Kidney epithelial cell (primary cell): ENCODE measurements at regions not wholly inside any gene's neighbourhood (a gene's known extent, or its start where the extent isn't known, plus 50 kb on each side); places are given as distances from the start of the nearest gene placed in this dataset.

Experiments used
- DNase-seq: peaks from one replicate; pipeline ENCODE4 v3.0.0-alpha.2; 2010; ENCODE audit warnings: low read depth
- H3K27me3 ChIP-seq: 2 replicates; pipeline ENCODE4 v1.6.0; 2011; ENCODE audit warnings: low read length; ENCODE audit not compliant: control insufficient read depth, insufficient read depth
- H3K36me3 ChIP-seq: 2 replicates; pipeline ENCODE4 v1.5.1; 2011; ENCODE audit warnings: low read length; ENCODE audit not compliant: control insufficient read depth, insufficient read depth
- H3K4me3 ChIP-seq: 2 replicates; pipeline ENCODE4 v1.5.1; 2011; ENCODE audit warnings: low read depth, mild to moderate bottlenecking, control low read depth, low read length
- TF ChIP-seq, protein P1 (sequence below): IDR thresholded peaks from 2 replicates; pipeline ENCODE4 v1.5.1; 2011; ENCODE audit warnings: mild to moderate bottlenecking, moderate library complexity, low read length, control low read depth, inconsistent platforms; ENCODE audit not compliant: insufficient read depth, poor library complexity, severe bottlenecking

DNA sequence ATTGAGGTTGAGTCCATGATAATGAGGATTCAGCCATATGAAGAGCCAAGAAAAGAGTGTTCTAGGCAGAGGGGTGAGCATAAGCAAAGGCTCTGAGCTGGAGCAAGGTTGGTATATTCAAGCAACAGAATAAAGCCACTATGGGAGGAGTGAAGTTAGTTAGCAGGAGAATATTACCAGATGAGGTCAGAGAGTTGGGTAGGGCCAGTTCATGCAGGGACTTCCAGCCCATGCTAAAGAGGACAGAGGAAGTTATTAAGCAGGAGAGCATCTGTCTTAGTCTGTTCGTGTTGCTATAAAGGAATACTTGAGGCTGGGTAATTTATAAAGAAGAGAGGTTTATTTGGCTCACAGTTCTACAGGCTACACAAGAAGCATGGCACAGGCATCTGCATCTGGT lies 57.1 kb upstream of the ATG10 start:
- Histone ChIP-seq H3K36me3 (no peaks in the 10 kb centered on the region), H3K4me3 (no peak overlapping the region), H3K27me3 (no peaks in the 10 kb centered on the region)
- TF ChIP-seq, protein P1, sequence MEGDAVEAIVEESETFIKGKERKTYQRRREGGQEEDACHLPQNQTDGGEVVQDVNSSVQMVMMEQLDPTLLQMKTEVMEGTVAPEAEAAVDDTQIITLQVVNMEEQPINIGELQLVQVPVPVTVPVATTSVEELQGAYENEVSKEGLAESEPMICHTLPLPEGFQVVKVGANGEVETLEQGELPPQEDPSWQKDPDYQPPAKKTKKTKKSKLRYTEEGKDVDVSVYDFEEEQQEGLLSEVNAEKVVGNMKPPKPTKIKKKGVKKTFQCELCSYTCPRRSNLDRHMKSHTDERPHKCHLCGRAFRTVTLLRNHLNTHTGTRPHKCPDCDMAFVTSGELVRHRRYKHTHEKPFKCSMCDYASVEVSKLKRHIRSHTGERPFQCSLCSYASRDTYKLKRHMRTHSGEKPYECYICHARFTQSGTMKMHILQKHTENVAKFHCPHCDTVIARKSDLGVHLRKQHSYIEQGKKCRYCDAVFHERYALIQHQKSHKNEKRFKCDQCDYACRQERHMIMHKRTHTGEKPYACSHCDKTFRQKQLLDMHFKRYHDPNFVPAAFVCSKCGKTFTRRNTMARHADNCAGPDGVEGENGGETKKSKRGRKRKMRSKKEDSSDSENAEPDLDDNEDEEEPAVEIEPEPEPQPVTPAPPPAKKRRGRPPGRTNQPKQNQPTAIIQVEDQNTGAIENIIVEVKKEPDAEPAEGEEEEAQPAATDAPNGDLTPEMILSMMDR = no peak
- no peak for DNase-seq

DNA sequence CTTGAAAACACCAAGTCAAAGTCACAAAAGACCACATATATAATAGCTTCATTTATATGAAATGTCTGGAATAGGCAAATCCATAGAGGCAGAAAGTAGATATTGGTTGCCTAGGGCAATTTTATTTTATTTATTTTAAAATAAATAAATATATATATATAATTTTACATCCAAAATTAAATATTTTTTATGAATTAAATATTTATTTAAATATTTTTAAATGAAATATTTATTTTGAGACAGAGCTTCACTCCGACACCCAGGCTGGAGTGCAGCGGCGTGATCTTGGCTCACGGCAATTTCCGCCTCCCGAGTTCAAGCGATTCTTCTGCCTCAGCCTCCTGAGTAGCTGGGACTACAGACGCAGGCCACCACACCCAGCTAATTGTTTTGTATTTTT lies 58.9 kb upstream of the ATG10 start:
- no peak for DNase-seq
- H3K4me3 ChIP-seq = no peak overlapping the region
- H3K27me3 ChIP-seq = no peaks in the 10 kb centered on the region
- no peaks in the 10 kb centered on the region for H3K36me3 ChIP-seq
- TF ChIP-seq, protein P1 = no peak

DNA sequence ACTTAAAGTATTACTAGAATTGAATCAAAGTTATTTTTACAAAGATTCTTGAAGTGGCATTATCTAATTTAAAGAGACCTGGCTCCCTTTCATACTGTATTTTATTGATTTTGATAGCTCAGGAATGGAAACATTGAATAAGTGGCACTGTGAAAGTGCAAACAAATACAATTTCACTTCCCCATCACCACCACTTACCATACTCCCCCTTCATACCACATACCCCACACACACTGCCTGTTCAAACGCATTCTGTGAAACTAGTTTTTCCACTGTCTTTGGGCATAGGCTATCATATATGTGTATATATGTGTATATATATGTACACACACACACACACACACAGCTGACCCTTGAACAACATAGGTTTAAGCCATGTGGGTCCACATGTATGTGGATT lies 62.1 kb upstream of the ATG10 start:
- Histone ChIP-seq H3K36me3 (no peaks in the 10 kb centered on the region), H3K27me3 (no peaks in the 10 kb centered on the region), H3K4me3 (no peak overlapping the region)
- DNase-seq = no peak
- TF ChIP-seq, protein P1 = no peak

DNA sequence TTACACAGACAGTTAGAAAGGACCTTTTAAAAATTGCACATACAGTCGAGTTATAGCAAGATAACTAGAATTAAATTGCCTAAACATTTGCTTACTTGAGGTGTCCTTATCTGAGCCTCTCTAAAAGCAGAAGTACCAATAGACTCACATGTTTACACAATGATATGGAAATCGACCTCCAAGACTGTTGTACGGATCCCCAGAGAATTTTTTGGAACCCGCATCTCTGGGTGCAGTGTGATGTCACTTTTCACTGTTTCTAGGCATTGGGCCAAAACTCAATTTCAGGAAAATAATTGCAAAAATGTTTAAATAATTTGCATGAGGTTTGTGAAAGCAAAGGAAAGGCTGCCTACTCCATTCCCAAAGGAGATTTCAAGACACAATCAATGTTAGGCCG lies 63.1 kb upstream of the ATG10 start:
- no peak for DNase-seq
- H3K36me3 ChIP-seq = no peaks in the 10 kb centered on the region
- H3K27me3 ChIP-seq = no peaks in the 10 kb centered on the region
- no peak overlapping the region for H3K4me3 ChIP-seq
- TF ChIP-seq, protein P1 = no peak

DNA sequence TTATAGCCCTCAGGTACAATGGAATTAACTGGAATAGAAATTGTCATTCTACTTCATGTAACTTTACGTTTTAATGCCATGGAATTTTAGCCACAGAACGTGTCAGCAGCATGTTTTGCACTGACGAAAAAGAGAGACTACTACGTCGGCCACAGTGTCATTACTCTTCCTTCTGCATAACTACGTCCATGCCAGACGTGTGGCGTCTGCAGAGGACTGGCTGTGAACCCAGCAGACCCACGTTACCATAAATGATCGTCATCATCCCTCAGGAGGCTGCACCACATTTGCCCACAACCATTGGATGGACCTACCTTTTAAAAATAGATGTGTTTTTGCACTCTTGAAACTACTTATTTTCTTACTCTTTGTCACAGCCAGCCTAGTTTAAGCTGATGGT lies 63.8 kb upstream of the ATG10 start:
- DNase-seq = no peak

More for the DNA sequence above, 63.8 kb upstream of the ATG10 start:
- no peaks in the 10 kb centered on the region for H3K27me3 ChIP-seq
- TF ChIP-seq, protein P1 = no peak
- H3K4me3 ChIP-seq = no peak overlapping the region
- H3K36me3 ChIP-seq = no peaks in the 10 kb centered on the region
